ENCODE measurements at regions not wholly inside any gene's neighbourhood (a gene's known extent, or its start where the extent isn't known, plus 50 kb on each side); places are given as distances from the start of the nearest gene placed in this dataset.

- TF ChIP-seq CTCF (IDR thresholded peaks at IDR 0.05) (no peak), EZH2 (IDR thresholded peaks at IDR 0.05) (no peak)
These were observed 134.1 kb downstream of the TEX36 start for GRCh38 chr10:125548878-125549277.

Data from neural progenitor cell (in vitro differentiated cells).